ENCODE measurements at regions not wholly inside any gene's neighbourhood (a gene's known extent, or its start where the extent isn't known, plus 50 kb on each side); places are given as distances from the start of the nearest gene placed in this dataset.

DNA sequence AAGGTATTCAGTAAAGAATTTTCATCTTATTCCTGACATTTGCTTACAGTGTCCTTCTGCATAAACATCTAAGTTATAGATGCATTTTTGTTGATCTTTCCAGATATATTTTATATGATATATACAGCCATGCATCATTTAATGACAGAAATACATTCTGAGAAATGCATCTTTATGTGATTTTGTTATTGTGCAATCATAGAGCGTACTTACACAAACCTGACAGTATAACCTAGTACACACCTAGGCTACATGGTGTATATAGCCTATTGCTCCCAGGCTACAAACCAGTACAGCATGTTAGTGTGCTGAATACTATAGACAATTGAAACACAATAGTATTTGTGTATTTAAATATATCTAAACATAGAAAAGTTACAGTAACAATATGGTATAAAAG, 642.0 kb downstream of the XPNPEP1 start:
- TF ChIP-seq, protein P1, sequence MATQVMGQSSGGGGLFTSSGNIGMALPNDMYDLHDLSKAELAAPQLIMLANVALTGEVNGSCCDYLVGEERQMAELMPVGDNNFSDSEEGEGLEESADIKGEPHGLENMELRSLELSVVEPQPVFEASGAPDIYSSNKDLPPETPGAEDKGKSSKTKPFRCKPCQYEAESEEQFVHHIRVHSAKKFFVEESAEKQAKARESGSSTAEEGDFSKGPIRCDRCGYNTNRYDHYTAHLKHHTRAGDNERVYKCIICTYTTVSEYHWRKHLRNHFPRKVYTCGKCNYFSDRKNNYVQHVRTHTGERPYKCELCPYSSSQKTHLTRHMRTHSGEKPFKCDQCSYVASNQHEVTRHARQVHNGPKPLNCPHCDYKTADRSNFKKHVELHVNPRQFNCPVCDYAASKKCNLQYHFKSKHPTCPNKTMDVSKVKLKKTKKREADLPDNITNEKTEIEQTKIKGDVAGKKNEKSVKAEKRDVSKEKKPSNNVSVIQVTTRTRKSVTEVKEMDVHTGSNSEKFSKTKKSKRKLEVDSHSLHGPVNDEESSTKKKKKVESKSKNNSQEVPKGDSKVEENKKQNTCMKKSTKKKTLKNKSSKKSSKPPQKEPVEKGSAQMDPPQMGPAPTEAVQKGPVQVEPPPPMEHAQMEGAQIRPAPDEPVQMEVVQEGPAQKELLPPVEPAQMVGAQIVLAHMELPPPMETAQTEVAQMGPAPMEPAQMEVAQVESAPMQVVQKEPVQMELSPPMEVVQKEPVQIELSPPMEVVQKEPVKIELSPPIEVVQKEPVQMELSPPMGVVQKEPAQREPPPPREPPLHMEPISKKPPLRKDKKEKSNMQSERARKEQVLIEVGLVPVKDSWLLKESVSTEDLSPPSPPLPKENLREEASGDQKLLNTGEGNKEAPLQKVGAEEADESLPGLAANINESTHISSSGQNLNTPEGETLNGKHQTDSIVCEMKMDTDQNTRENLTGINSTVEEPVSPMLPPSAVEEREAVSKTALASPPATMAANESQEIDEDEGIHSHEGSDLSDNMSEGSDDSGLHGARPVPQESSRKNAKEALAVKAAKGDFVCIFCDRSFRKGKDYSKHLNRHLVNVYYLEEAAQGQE (IDR thresholded peaks at IDR 0.05), result no peak
- TF ChIP-seq, protein P2, sequence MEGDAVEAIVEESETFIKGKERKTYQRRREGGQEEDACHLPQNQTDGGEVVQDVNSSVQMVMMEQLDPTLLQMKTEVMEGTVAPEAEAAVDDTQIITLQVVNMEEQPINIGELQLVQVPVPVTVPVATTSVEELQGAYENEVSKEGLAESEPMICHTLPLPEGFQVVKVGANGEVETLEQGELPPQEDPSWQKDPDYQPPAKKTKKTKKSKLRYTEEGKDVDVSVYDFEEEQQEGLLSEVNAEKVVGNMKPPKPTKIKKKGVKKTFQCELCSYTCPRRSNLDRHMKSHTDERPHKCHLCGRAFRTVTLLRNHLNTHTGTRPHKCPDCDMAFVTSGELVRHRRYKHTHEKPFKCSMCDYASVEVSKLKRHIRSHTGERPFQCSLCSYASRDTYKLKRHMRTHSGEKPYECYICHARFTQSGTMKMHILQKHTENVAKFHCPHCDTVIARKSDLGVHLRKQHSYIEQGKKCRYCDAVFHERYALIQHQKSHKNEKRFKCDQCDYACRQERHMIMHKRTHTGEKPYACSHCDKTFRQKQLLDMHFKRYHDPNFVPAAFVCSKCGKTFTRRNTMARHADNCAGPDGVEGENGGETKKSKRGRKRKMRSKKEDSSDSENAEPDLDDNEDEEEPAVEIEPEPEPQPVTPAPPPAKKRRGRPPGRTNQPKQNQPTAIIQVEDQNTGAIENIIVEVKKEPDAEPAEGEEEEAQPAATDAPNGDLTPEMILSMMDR (IDR thresholded peaks at IDR 0.05), result no peak
- TF ChIP-seq CEBPB (IDR thresholded peaks at IDR 0.05), result 0 out of 4 replicates have a peak, but pooled peaks of 1 of the 2 experiments have one; percentile 8
